GM19043 (cell line): ENCODE measurements at regions not wholly inside any gene's neighbourhood (a gene's known extent, or its start where the extent isn't known, plus 50 kb on each side); places are given as distances from the start of the nearest gene placed in this dataset.
A peak's percentile ranks its signal among the peaks of the same experiment; 100 is the strongest.

Experiments used
- ATAC-seq: cut with Tn5 transposase; IDR thresholded peaks from one replicate; pipeline ENCODE4 v1.9.1; 2021; ENCODE audit warnings: low read depth; ENCODE audit not compliant: unreplicated experiment

- ATAC-seq: no peak
Measured at GRCh38 chr5:136430081-136430480, 64.7 kb upstream of the TRPC7 start.

- ATAC-seq: no peak
Measured at GRCh38 chr5:136427426-136427825, 62.1 kb upstream of the TRPC7 start.

GRCh38 chr5:136425921-136426320 lies 60.6 kb upstream of the TRPC7 start:
- ATAC-seq: no peak

GRCh38 chr5:136424835-136425584 lies 59.7 kb upstream of the TRPC7 start:
- peak; percentile 61 for ATAC-seq

- ATAC-seq: no peak
Measured at GRCh38 chr5:136423944-136424606, 58.7 kb upstream of the TRPC7 start.

GRCh38 chr5:136420168-136420898 lies 55.0 kb upstream of the TRPC7 start:
- no peak for ATAC-seq

- ATAC-seq: no peak
Measured at GRCh38 chr5:136418301-136418700, 53.0 kb upstream of the TRPC7 start.
